PC-9 (cell line): ENCODE measurements at regions not wholly inside any gene's neighbourhood (a gene's known extent, or its start where the extent isn't known, plus 50 kb on each side); places are given as distances from the start of the nearest gene placed in this dataset.

Source experiments
- BruUV-seq: library from RNA; stranded (reverse); fragments of 400-500 nt; replicated peaks from 2 replicates; lab custom pipeline; 2021; lab: Mats Ljungman, UMichigan
- CTCF ChIA-PET: fragments of 300-600 bp; sonication (Branson Sonifier 250); formaldehyde crosslinking; loops from one replicate; lab custom pipeline; 2022; ENCODE audit warnings: antibody characterized with exemption; lab: Charles Lee
- POLR2A ChIA-PET: fragments of 300-600 bp; sonication (Branson Sonifier 250); formaldehyde crosslinking; loops from one replicate; lab custom pipeline; 2022; ENCODE audit warnings: antibody characterized with exemption; ENCODE audit not compliant: unreplicated experiment; lab: Charles Lee
- DNase-seq, 2 experiments: peaks; one replicate each; pipeline versions ENCODE4 v3.0.0 to v3.0.0-alpha.2; 2015 to 2022; ENCODE audit warnings: mixed read lengths in 1 of 2
- H2AFZ ChIP-seq: fragments of 200-600 bp; sonication (generic); 2 replicates; pipeline ENCODE4 v1.8.1; 2017; ENCODE audit warnings: antibody characterized with exemption
- H3F3A ChIP-seq: fragments of 200-600 bp; sonication (generic); 2 replicates; pipeline ENCODE4 v1.8.1; 2017; ENCODE audit warnings: antibody characterized with exemption, mild to moderate bottlenecking, low read depth; ENCODE audit not compliant: insufficient read depth
- H3K27ac ChIP-seq: fragments of 200-600 bp; sonication (generic); 2 replicates; pipeline ENCODE4 v1.6.1; 2016; ENCODE audit warnings: mixed run types
- H3K27me3 ChIP-seq: fragments of 200-600 bp; sonication (generic); 2 replicates; pipeline ENCODE4 v1.6.1; 2016; ENCODE audit warnings: low read depth, mixed run types; ENCODE audit not compliant: insufficient read depth
- H3K36me3 ChIP-seq: fragments of 200-600 bp; sonication (generic); 2 replicates; pipeline ENCODE4 v1.6.1; 2016; ENCODE audit warnings: low read depth, mixed run types
- H3K4me1 ChIP-seq: fragments of 200-600 bp; sonication (generic); replicated peaks from 2 replicates; pipeline ENCODE4 v1.6.1; 2016; ENCODE audit warnings: mixed run types; ENCODE audit not compliant: insufficient read depth
- H3K4me2 ChIP-seq: fragments of 200-600 bp; sonication (generic); 2 replicates; pipeline ENCODE4 v1.6.1; 2017; ENCODE audit warnings: mixed run types
- H3K4me3 ChIP-seq: fragments of 200-600 bp; sonication (generic); 2 replicates; pipeline ENCODE4 v1.6.1; 2016; ENCODE audit warnings: mixed run types
- H3K79me2 ChIP-seq: fragments of 200-600 bp; sonication (generic); 2 replicates; pipeline ENCODE4 v1.6.1; 2017; ENCODE audit warnings: low read depth, mixed run types
- H3K9me2 ChIP-seq: fragments of 200-600 bp; sonication (generic); 2 replicates; pipeline ENCODE4 v1.8.1; 2017; ENCODE audit warnings: mild to moderate bottlenecking; ENCODE audit not compliant: insufficient read depth
- H3K9me3 ChIP-seq: fragments of 200-600 bp; sonication (generic); 2 replicates; pipeline ENCODE4 v1.8.1; 2016; ENCODE audit warnings: low read depth; ENCODE audit not compliant: insufficient read depth
- H4K20me1 ChIP-seq: fragments of 200-600 bp; sonication (generic); 2 replicates; pipeline ENCODE4 v1.8.1; 2017; ENCODE audit not compliant: insufficient read depth
- CTCF ChIP-seq: fragments of 200-600 bp; sonication (generic); conservative IDR thresholded peaks from 2 replicates; pipeline ENCODE4 v1.6.1; 2017; ENCODE audit warnings: mixed run types, antibody characterized with exemption, mild to moderate bottlenecking, moderate library complexity
- EZH2 ChIP-seq: fragments of 200-600 bp; sonication (generic); IDR thresholded peaks from 2 replicates; pipeline ENCODE4 v1.8.0; 2017; ENCODE audit warnings: antibody characterized with exemption, low read depth
- intact Hi-C: fragments of 100-400 bp; cut with micrococcal nuclease; formaldehyde crosslinking; loops from one replicate; pipeline ENCODE4 v1.10.0; 2022; ENCODE audit not compliant: unreplicated experiment

- H3F3A ChIP-seq = no peaks in the 10 kb centered on the region
- H3K4me2 ChIP-seq = no peak overlapping the region
- no peaks in the 10 kb centered on the region for H3K36me3 ChIP-seq
- no peak for DNase-seq
- no peaks in the 10 kb centered on the region for H3K4me1 ChIP-seq
- BruUV-seq = no TSS peak
- ChIA-PET CTCF (no interaction called here), POLR2A (no interaction called here)
- no peak overlapping the region for H3K4me3 ChIP-seq
- H3K9me3 ChIP-seq = no peaks in the 10 kb centered on the region
- H3K9me2 ChIP-seq = no peaks in the 10 kb centered on the region
- no peaks in the 10 kb centered on the region for H4K20me1 ChIP-seq
- H3K27me3 ChIP-seq = no peaks in the 10 kb centered on the region
- H3K79me2 ChIP-seq = no peaks in the 10 kb centered on the region
- no peak overlapping the region for H3K27ac ChIP-seq
- intact Hi-C loops = no loop called here
- no peak for TF ChIP-seq EZH2
- TF ChIP-seq CTCF = no peak
- H2AFZ ChIP-seq = no peak overlapping the region
Measured at GRCh38 chr9:1639166-1639565, 376.0 kb upstream of the SMARCA2 start.

- TF ChIP-seq CTCF = no peak
- no peak for TF ChIP-seq EZH2
- no peak overlapping the region for H3K4me2 ChIP-seq
- CTCF ChIA-PET = no interaction called here
- BruUV-seq = no TSS peak
- DNase-seq = peak in 1 of 2 experiments; percentile 34
- H3K9me2 ChIP-seq = no peaks in the 10 kb centered on the region
- H3K79me2 ChIP-seq = no peaks in the 10 kb centered on the region
- no peaks in the 10 kb centered on the region for H3K9me3 ChIP-seq
- POLR2A ChIA-PET = no interaction called here
- H3K27ac ChIP-seq = no peak overlapping the region
- no peak overlapping the region for H2AFZ ChIP-seq
- H3K4me3 ChIP-seq = no peak overlapping the region
- H3F3A ChIP-seq = no peaks in the 10 kb centered on the region
- H3K36me3 ChIP-seq = no peaks in the 10 kb centered on the region
- no peaks in the 10 kb centered on the region for H3K27me3 ChIP-seq
- intact Hi-C loops = no loop called here
- no peaks in the 10 kb centered on the region for H4K20me1 ChIP-seq
- H3K4me1 ChIP-seq = no peaks in the 10 kb centered on the region
Measured at GRCh38 chr9:1647776-1648175, 367.4 kb upstream of the SMARCA2 start.

- H3K36me3 ChIP-seq = no peaks in the 10 kb centered on the region
- DNase-seq = no peak
- intact Hi-C loops = no loop called here
- TF ChIP-seq EZH2 (no peak), CTCF (no peak)
- ChIA-PET POLR2A (no interaction called here), CTCF (no interaction called here)
- H3K4me3 ChIP-seq = no peak overlapping the region
- peaks cover 3% of the 10 kb centered on the region; the same call in 1 of the 2 replicates for H3K27me3 ChIP-seq
- H3K4me1 ChIP-seq = no peaks in the 10 kb centered on the region
- H3K79me2 ChIP-seq = no peaks in the 10 kb centered on the region
- H4K20me1 ChIP-seq = no peaks in the 10 kb centered on the region; the same call in 1 of the 2 replicates
- no peak overlapping the region for H2AFZ ChIP-seq
- no peak overlapping the region for H3K4me2 ChIP-seq
- no peaks in the 10 kb centered on the region for H3K9me3 ChIP-seq
- H3K27ac ChIP-seq = no peak overlapping the region
- no peaks in the 10 kb centered on the region for H3F3A ChIP-seq
- H3K9me2 ChIP-seq = no peaks in the 10 kb centered on the region
- BruUV-seq = no TSS peak
Measured at GRCh38 chr9:1653282-1653681, 361.9 kb upstream of the SMARCA2 start.
